ENCODE measurements at regions not wholly inside any gene's neighbourhood (a gene's known extent, or its start where the extent isn't known, plus 50 kb on each side); places are given as distances from the start of the nearest gene placed in this dataset.

GRCh38 chrY:8656101-8656500 is 681.2 kb upstream of the TSPY4 start (continued):
- TF ChIP-seq ZNF114 (CRISPR knock-in tag; IDR thresholded peaks at IDR 0.05) (no peak), EZH2 (IDR thresholded peaks at IDR 0.05; ENCODE audit: low read depth, unreplicated experiment) (no peak), POLR2AphosphoS5 (IDR thresholded peaks at IDR 0.05; ENCODE audit: low read depth) (no peak), EZH2phosphoT487 (IDR thresholded peaks at IDR 0.05; ENCODE audit: unreplicated experiment) (no peak)

GRCh38 chrY:8656515-8656914 is 680.7 kb upstream of the TSPY4 start:
- Mint-ChIP-seq H3K4me3 (no peak overlapping the region), H3K9me3 (peaks cover 93% of the 10 kb centered on the region), H3K27ac (no peak overlapping the region), H3K27me3 (ENCODE audit: insufficient read depth, low read depth, poor library complexity) (peaks cover 1% of the 10 kb centered on the region), H3K4me1 (no peaks in the 10 kb centered on the region), H3K36me3 (ENCODE audit: low read depth) (0 out of 3 replicates have a peak, but pooled peaks cover 2% of the 10 kb centered on the region)
- Histone ChIP-seq H3F3A (replicated peaks; ENCODE audit: low read depth) (no peaks in the 10 kb centered on the region), H2AFZ (no peak overlapping the region), H3K79me2 (replicated peaks; ENCODE audit: insufficient read depth) (no peaks in the 10 kb centered on the region), H4K20me1 (replicated peaks; ENCODE audit: insufficient read depth) (no peaks in the 10 kb centered on the region), H3K36me3 (ENCODE audit: insufficient read depth) (no peaks in the 10 kb centered on the region), H3K27ac (ENCODE audit: low read depth) (no peak overlapping the region), H3K4me1 (ENCODE audit: insufficient read depth) (no peaks in the 10 kb centered on the region), H3K4me3 (no peak overlapping the region), H3K4me2 (no peak overlapping the region), H3K9me2 (ENCODE audit: insufficient read depth) (no peaks in the 10 kb centered on the region), H3K27me3 (ENCODE audit: insufficient read depth) (no peaks in the 10 kb centered on the region)
- ATAC-seq (no peak), DNase-seq (ENCODE audit: low spot score) (no peak)
- no peak for TF ChIP-seq ZNF331 (CRISPR knock-in tag; IDR thresholded peaks at IDR 0.05; ENCODE audit: low read depth)
- no peak for TF ChIP-seq JUNB (IDR thresholded peaks at IDR 0.05; ENCODE audit: unreplicated experiment)
- TF ChIP-seq ETS1 (IDR thresholded peaks at IDR 0.05), result no peak
- no peak for TF ChIP-seq ZNF114 (CRISPR knock-in tag; IDR thresholded peaks at IDR 0.05)
- TF ChIP-seq CTCF (conservative IDR thresholded peaks at IDR 0.05; ENCODE audit: low read depth in 2 of 2), result no peak
- TF ChIP-seq STAT1 (IDR thresholded peaks at IDR 0.05; ENCODE audit: unreplicated experiment), result no peak
- TF ChIP-seq ZNF462 (CRISPR knock-in tag; IDR thresholded peaks at IDR 0.05), result no peak
- no peak for TF ChIP-seq CREB1 (CRISPR knock-in tag; IDR thresholded peaks at IDR 0.05; ENCODE audit: low read depth)
- no peak for TF ChIP-seq NANOG (IDR thresholded peaks at IDR 0.05; ENCODE audit: borderline replicate concordance)
- no peak for TF ChIP-seq EZH2 (IDR thresholded peaks at IDR 0.05; ENCODE audit: low read depth, unreplicated experiment)
- no peak for TF ChIP-seq POLR2AphosphoS5 (IDR thresholded peaks at IDR 0.05; ENCODE audit: low read depth)
- TF ChIP-seq REST (IDR thresholded peaks at IDR 0.05; ENCODE audit: unreplicated experiment), result no peak
- TF ChIP-seq EZH2phosphoT487 (IDR thresholded peaks at IDR 0.05; ENCODE audit: unreplicated experiment), result no peak
